ENCODE measurements at regions not wholly inside any gene's neighbourhood (a gene's known extent, or its start where the extent isn't known, plus 50 kb on each side); places are given as distances from the start of the nearest gene placed in this dataset.

DNA sequence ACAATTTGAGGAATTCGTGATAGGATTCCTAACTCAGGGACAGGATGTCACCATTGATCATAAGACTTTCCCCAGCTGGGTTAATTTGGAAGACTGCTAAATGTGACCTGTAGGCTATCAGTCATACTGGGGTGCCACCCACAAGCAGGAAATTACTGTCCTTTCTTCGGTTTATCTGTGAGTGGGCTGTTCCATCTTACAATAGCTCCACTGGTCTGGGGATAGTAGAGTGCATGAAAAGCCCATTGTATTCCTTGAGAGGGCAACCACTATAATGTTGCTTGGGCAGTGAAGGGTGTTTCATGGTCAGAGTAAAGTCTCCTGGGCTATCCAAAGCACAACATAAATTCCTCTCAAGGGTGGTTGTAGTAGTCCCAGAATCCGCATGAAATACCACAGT lies 1523.0 kb upstream of the B3GALT2 start:
- H3K27ac ChIP-seq (ENCODE audit: poor library complexity, severe bottlenecking) = no peak overlapping the region
- no peak for ATAC-seq (ENCODE audit: low read depth)
- no peak overlapping the region for H3K4me3 ChIP-seq (ENCODE audit: severe bottlenecking)
- H3K27me3 ChIP-seq (ENCODE audit: insufficient read depth, poor library complexity, severe bottlenecking) = no peaks in the 10 kb centered on the region
- no peak for DNase-seq (ENCODE audit: low spot score)
- H3K36me3 ChIP-seq (ENCODE audit: low read depth) = no peaks in the 10 kb centered on the region
- TF ChIP-seq, protein P1, sequence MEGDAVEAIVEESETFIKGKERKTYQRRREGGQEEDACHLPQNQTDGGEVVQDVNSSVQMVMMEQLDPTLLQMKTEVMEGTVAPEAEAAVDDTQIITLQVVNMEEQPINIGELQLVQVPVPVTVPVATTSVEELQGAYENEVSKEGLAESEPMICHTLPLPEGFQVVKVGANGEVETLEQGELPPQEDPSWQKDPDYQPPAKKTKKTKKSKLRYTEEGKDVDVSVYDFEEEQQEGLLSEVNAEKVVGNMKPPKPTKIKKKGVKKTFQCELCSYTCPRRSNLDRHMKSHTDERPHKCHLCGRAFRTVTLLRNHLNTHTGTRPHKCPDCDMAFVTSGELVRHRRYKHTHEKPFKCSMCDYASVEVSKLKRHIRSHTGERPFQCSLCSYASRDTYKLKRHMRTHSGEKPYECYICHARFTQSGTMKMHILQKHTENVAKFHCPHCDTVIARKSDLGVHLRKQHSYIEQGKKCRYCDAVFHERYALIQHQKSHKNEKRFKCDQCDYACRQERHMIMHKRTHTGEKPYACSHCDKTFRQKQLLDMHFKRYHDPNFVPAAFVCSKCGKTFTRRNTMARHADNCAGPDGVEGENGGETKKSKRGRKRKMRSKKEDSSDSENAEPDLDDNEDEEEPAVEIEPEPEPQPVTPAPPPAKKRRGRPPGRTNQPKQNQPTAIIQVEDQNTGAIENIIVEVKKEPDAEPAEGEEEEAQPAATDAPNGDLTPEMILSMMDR (IDR thresholded peaks at IDR 0.05; ENCODE audit: poor library complexity, severe bottlenecking) = no peak
- H3K4me1 ChIP-seq (ENCODE audit: insufficient read depth, poor library complexity, severe bottlenecking) = no peaks in the 10 kb centered on the region
- no peaks in the 10 kb centered on the region for H3K9me3 ChIP-seq (ENCODE audit: severe bottlenecking)

DNA sequence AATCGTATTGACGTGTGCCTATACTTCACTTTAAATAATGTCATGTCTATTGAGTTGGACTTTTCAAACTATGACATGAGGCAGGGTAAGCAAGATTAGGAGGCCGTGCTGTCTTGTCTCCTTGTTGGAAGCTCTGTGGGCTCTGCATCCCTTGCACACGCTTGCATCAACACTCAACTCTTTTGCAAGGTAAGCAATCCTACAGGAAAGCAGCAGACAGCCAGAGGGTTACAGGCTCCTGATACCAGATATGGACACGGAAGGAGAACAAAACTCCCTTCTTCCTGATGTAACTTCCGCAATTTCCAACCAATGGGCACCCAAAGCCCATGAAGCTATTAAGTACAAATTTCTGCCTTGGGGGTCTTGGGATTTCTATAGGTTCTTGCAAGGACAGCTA lies 1520.7 kb upstream of the B3GALT2 start:
- DNase-seq (ENCODE audit: low spot score) (no peak), ATAC-seq (ENCODE audit: low read depth) (no peak)
- Histone ChIP-seq H3K4me1 (ENCODE audit: insufficient read depth, poor library complexity, severe bottlenecking) (no peaks in the 10 kb centered on the region), H3K27me3 (ENCODE audit: insufficient read depth, poor library complexity, severe bottlenecking) (no peaks in the 10 kb centered on the region), H3K4me3 (ENCODE audit: severe bottlenecking) (no peak overlapping the region), H3K27ac (ENCODE audit: poor library complexity, severe bottlenecking) (no peak overlapping the region), H3K9me3 (ENCODE audit: severe bottlenecking) (no peaks in the 10 kb centered on the region), H3K36me3 (ENCODE audit: low read depth) (no peaks in the 10 kb centered on the region)
- TF ChIP-seq, protein P1 (IDR thresholded peaks at IDR 0.05; ENCODE audit: poor library complexity, severe bottlenecking) = no peak

DNA sequence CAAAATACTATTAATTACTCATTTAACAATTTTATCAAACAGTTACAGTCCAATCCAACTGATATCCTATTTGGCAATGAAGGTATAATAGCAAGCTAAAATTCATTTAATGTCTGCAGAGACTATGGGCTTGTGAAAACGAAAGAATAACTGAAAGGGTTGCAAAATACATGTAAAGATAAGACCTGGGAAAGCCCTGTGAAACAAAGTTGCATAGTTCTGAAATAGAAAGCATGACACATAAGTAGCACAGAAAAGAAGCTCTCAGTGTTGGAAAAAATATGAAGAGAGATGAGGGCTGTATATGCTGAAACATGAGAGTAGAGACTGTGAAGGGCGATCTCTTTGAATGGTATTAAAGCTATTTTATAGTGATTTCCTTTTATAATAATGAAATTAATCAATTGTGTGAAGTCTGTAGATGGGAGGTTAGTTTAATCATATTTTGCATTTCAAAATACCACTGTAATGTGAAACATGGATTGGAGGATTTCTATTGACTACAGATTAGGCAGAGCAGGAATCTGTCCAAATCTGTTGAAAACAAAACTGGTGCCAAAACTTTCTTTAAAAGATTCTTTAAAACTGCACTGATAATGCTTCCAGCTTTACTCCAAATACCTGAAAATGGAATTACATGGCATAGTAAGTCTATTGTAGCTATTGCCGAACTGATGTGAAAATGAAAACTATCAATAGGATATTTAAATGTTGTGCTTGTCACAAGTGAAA lies 1518.9 kb upstream of the B3GALT2 start:
- DNase-seq (ENCODE audit: low spot score) (no peak), ATAC-seq (ENCODE audit: low read depth) (no peak)
- no peak overlapping the region for H3K27ac ChIP-seq (ENCODE audit: poor library complexity, severe bottlenecking)
- H3K4me3 ChIP-seq (ENCODE audit: severe bottlenecking) = no peak overlapping the region
- no peaks in the 10 kb centered on the region for H3K4me1 ChIP-seq (ENCODE audit: insufficient read depth, poor library complexity, severe bottlenecking)
- H3K9me3 ChIP-seq (ENCODE audit: severe bottlenecking) = no peaks in the 10 kb centered on the region
- H3K36me3 ChIP-seq (ENCODE audit: low read depth) = no peaks in the 10 kb centered on the region
- H3K27me3 ChIP-seq (ENCODE audit: insufficient read depth, poor library complexity, severe bottlenecking) = no peaks in the 10 kb centered on the region
- TF ChIP-seq, protein P1 (IDR thresholded peaks at IDR 0.05; ENCODE audit: poor library complexity, severe bottlenecking) = no peak

DNA sequence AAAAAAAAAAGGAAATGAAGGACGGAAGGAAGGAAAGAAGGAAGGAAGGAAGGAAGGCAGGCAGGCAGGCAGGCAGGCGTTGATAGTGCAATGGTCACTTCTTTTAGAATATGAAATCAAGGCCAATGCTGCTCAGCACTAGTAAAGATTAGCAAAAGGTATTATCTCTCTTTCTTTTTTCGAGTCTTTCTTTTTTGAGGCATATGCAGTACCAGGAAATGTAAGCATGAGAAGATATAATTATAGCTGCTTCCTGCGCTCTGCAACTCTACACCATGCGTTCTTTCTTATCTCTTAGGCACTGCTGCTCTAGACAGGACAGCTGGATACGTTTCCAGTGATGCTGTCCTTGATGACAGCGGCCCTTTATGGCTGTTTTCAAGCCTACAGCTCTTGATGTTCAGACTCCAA lies 1512.5 kb upstream of the B3GALT2 start:
- Histone ChIP-seq H3K4me1 (ENCODE audit: insufficient read depth, poor library complexity, severe bottlenecking) (no peaks in the 10 kb centered on the region), H3K36me3 (ENCODE audit: low read depth) (no peaks in the 10 kb centered on the region), H3K27me3 (ENCODE audit: insufficient read depth, poor library complexity, severe bottlenecking) (no peaks in the 10 kb centered on the region), H3K4me3 (ENCODE audit: severe bottlenecking) (no peak overlapping the region), H3K9me3 (ENCODE audit: severe bottlenecking) (no peaks in the 10 kb centered on the region), H3K27ac (ENCODE audit: poor library complexity, severe bottlenecking) (no peak overlapping the region)
- TF ChIP-seq, protein P1 (IDR thresholded peaks at IDR 0.05; ENCODE audit: poor library complexity, severe bottlenecking) = no peak
- DNase-seq (ENCODE audit: low spot score) = no peak
- no peak for ATAC-seq (ENCODE audit: low read depth)

DNA sequence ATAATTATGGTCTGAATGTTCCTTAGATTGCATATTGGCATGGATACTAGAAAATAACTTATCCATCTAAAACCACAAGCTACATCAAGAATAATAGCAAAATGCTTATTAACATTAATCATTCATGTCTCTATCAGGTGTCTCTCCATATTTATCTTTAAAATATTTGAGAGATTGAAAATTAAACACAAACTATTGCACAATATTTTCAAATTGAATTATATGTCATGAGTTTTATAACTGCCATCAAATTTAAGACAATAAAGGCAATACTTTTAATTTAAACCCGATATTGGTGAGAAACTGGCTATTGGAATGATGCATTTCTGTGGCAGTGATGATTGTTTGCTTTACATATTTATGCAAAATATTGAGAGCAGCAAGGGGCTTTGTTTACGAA lies 1506.8 kb upstream of the B3GALT2 start:
- Histone ChIP-seq H3K4me3 (ENCODE audit: severe bottlenecking) (no peak overlapping the region), H3K4me1 (ENCODE audit: insufficient read depth, poor library complexity, severe bottlenecking) (no peaks in the 10 kb centered on the region), H3K9me3 (ENCODE audit: severe bottlenecking) (no peaks in the 10 kb centered on the region), H3K27ac (ENCODE audit: poor library complexity, severe bottlenecking) (no peak overlapping the region), H3K27me3 (ENCODE audit: insufficient read depth, poor library complexity, severe bottlenecking) (no peaks in the 10 kb centered on the region), H3K36me3 (ENCODE audit: low read depth) (no peaks in the 10 kb centered on the region)
- DNase-seq (ENCODE audit: low spot score) (no peak), ATAC-seq (ENCODE audit: low read depth) (no peak)
- TF ChIP-seq, protein P1 (IDR thresholded peaks at IDR 0.05; ENCODE audit: poor library complexity, severe bottlenecking) = no peak

Measured in RWPE2 (cell line).